Osteoblast (primary cell): ENCODE measurements at regions not wholly inside any gene's neighbourhood (a gene's known extent, or its start where the extent isn't known, plus 50 kb on each side); places are given as distances from the start of the nearest gene placed in this dataset.

Source experiments
- DNase-seq: peaks from one replicate; pipeline ENCODE4 v3.0.0; 2011; ENCODE audit warnings: low spot score, mixed read lengths; ENCODE audit not compliant: insufficient read length; ENCODE audit errors: missing footprints
- H2AFZ ChIP-seq: 2 replicates; pipeline ENCODE4 v1.6.0; 2011; ENCODE audit warnings: mild to moderate bottlenecking, low read length
- H3K27ac ChIP-seq: 2 replicates; pipeline ENCODE4 v1.5.1; 2011; ENCODE audit warnings: mild to moderate bottlenecking, low read depth, low read length, moderate library complexity
- H3K27me3 ChIP-seq: 2 replicates; pipeline ENCODE4 v1.6.0; 2012; ENCODE audit warnings: mild to moderate bottlenecking, control low read depth, inconsistent platforms, low read length, moderate library complexity; ENCODE audit not compliant: insufficient read depth
- H3K36me3 ChIP-seq: 2 replicates; pipeline ENCODE4 v1.5.1; 2011; ENCODE audit warnings: mild to moderate bottlenecking, low read length, control low read depth, moderate library complexity; ENCODE audit not compliant: insufficient read depth
- H3K4me1 ChIP-seq: 2 replicates; pipeline ENCODE4 v1.5.1; 2011; ENCODE audit warnings: mild to moderate bottlenecking, low read length, control low read depth, moderate library complexity; ENCODE audit not compliant: insufficient read depth
- H3K4me2 ChIP-seq: 2 replicates; pipeline ENCODE4 v1.6.0; 2011; ENCODE audit warnings: mild to moderate bottlenecking, low read length; ENCODE audit not compliant: insufficient read depth
- H3K4me3 ChIP-seq: fragments of 200-600 bp; sonication (generic); 3 replicates; pipeline ENCODE4 v1.5.1; 2012; ENCODE audit warnings: mild to moderate bottlenecking, low read length, inconsistent platforms; ENCODE audit not compliant: insufficient read depth
- H3K79me2 ChIP-seq: 2 replicates; pipeline ENCODE4 v1.6.0; 2012; ENCODE audit warnings: mild to moderate bottlenecking, low read length, control low read depth, inconsistent platforms; ENCODE audit not compliant: insufficient read depth
- H3K9me3 ChIP-seq: 2 replicates; pipeline ENCODE4 v1.5.1; 2011; ENCODE audit warnings: low read depth, low read length, control low read depth
- H4K20me1 ChIP-seq: 2 replicates; pipeline ENCODE4 v1.6.0; 2012; ENCODE audit warnings: mild to moderate bottlenecking, low read length, control low read depth; ENCODE audit not compliant: insufficient read depth
- TF ChIP-seq, protein P1 (sequence below): IDR thresholded peaks from 2 replicates; pipeline ENCODE4 v1.5.1; 2011; ENCODE audit warnings: mild to moderate bottlenecking, low read depth, low read length, moderate library complexity; ENCODE audit errors: extremely low read depth

DNA sequence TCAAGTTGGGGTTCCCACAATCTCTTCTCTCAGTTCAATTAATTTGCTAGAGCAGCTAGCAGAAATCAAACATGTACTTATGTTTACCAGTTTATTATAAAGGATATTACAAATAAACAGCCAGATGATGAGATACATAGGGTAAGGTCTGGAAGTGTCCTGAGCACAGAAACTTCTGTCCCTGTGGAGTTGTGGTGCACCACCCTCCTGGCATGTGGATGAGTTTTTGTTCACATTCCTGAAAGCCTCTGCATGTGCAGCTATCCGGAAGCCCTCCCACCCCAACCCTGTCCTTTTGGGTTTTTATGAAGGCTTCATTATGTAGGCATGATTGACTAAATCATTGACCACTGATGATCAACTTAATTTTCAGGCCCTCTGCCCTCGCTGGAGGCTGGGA, 791.2 kb upstream of the ZNF608 start:
- H3K27ac ChIP-seq, result no peak overlapping the region
- no peaks in the 10 kb centered on the region for H4K20me1 ChIP-seq

DNA sequence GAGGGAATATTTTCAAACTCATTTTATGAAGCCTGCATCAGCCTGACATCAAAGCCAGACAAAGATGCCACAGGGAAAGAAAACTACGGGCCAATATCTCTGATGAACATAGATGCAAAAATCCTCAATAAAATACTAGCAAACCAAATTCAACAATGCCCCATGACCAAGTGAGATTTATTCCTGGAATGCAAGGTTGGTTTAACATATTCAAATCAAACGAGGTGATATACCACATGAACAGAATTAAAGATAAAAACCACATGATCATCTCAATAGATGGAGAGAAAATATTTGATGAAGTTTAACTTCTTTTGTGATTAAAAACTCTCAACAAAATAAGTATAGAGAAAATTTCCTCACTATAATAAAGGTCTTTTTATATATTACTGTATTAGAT, 792.0 kb upstream of the ZNF608 start:
- Histone ChIP-seq H3K4me1 (peaks cover 5% of the 10 kb centered on the region), H3K4me2 (no peak overlapping the region), H3K36me3 (no peaks in the 10 kb centered on the region), H3K27ac (no peak overlapping the region), H3K4me3 (no peak overlapping the region), H4K20me1 (no peaks in the 10 kb centered on the region), H3K79me2 (no peaks in the 10 kb centered on the region), H3K27me3 (no peaks in the 10 kb centered on the region), H2AFZ (no peak overlapping the region), H3K9me3 (no peaks in the 10 kb centered on the region)
- TF ChIP-seq, protein P1, sequence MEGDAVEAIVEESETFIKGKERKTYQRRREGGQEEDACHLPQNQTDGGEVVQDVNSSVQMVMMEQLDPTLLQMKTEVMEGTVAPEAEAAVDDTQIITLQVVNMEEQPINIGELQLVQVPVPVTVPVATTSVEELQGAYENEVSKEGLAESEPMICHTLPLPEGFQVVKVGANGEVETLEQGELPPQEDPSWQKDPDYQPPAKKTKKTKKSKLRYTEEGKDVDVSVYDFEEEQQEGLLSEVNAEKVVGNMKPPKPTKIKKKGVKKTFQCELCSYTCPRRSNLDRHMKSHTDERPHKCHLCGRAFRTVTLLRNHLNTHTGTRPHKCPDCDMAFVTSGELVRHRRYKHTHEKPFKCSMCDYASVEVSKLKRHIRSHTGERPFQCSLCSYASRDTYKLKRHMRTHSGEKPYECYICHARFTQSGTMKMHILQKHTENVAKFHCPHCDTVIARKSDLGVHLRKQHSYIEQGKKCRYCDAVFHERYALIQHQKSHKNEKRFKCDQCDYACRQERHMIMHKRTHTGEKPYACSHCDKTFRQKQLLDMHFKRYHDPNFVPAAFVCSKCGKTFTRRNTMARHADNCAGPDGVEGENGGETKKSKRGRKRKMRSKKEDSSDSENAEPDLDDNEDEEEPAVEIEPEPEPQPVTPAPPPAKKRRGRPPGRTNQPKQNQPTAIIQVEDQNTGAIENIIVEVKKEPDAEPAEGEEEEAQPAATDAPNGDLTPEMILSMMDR, result no peak
- no peak for DNase-seq

More for the DNA sequence above, 791.2 kb upstream of the ZNF608 start:
- H3K4me2 ChIP-seq, result no peak overlapping the region
- no peak for DNase-seq
- H3K9me3 ChIP-seq, result no peaks in the 10 kb centered on the region
- no peaks in the 10 kb centered on the region for H3K27me3 ChIP-seq
- H3K4me1 ChIP-seq, result peaks cover 5% of the 10 kb centered on the region
- TF ChIP-seq, protein P1, result no peak
- H3K79me2 ChIP-seq, result no peaks in the 10 kb centered on the region
- H3K36me3 ChIP-seq, result no peaks in the 10 kb centered on the region
- no peak overlapping the region for H3K4me3 ChIP-seq
- H2AFZ ChIP-seq, result no peak overlapping the region

DNA sequence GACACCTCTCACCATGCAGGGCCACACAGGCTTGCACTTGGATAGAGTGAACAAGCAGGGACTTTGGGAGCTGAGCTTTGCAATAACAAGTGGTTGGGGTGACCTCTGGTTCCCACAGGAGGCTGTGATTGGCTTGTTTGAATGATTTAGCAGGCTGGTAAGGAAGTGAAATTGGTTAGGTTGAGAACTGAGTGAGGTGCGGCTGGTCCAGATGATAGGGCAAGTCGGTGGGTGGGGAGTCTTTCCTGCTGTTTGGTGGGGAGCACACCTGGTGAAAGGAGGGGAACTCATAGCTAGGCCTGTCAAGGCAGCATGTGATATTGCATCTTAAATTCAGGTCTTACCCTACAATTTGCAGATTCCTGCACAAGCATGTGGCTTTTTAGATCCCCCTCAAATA, 794.6 kb upstream of the ZNF608 start:
- TF ChIP-seq, protein P1, result no peak
- DNase-seq, result no peak
- Histone ChIP-seq H3K79me2 (no peaks in the 10 kb centered on the region), H3K4me3 (no peak overlapping the region), H3K36me3 (no peaks in the 10 kb centered on the region), H2AFZ (no peak overlapping the region), H3K4me1 (peaks cover 4% of the 10 kb centered on the region), H3K27me3 (no peaks in the 10 kb centered on the region), H3K4me2 (no peak overlapping the region), H4K20me1 (no peaks in the 10 kb centered on the region), H3K27ac (no peak overlapping the region), H3K9me3 (no peaks in the 10 kb centered on the region)

DNA sequence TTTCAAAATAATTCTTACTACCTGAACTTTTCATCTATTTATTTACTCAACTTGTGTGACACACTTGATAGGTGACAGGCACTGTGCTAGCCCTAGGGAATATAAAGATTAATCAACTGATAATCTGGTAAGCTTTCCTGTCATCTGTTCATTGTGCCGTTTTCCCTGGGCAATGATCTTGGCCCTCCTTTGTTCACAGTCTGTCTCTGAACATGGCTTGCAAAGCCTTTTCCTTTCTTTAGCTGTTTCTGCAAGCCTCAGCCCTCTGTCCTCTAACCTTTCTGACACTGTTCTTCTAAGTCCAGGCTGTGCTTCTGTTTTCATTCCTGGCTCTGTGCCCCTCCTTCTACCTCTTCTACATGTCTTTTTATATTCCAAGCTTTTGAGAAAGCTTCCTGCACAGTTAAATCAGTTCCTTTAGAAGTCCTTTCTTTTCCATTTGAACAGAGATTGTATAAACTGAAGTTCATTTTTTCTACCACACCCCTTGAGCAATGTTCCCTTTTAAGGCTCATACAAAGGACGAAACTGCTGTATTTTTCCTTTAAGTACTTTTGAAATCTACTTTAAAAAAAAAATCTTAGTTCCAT, 803.0 kb upstream of the ZNF608 start:
- Histone ChIP-seq H3K4me3 (no peak overlapping the region), H3K4me2 (no peak overlapping the region), H3K36me3 (no peaks in the 10 kb centered on the region), H3K27me3 (no peaks in the 10 kb centered on the region), H3K79me2 (no peaks in the 10 kb centered on the region), H4K20me1 (no peaks in the 10 kb centered on the region), H3K27ac (no peak overlapping the region), H2AFZ (peak overlapping the region; percentile 39), H3K4me1 (peaks cover 20% of the 10 kb centered on the region), H3K9me3 (no peaks in the 10 kb centered on the region)
- no peak for DNase-seq
- TF ChIP-seq, protein P1, result no peak
